HT-29 (cell line): ENCODE measurements at regions not wholly inside any gene's neighbourhood (a gene's known extent, or its start where the extent isn't known, plus 50 kb on each side); places are given as distances from the start of the nearest gene placed in this dataset.
A peak's percentile ranks its signal among the peaks of the same experiment; 100 is the strongest.

Source experiments
- DNase-seq: peaks from one replicate; pipeline ENCODE4 v3.0.0-alpha.2; 2015; ENCODE audit warnings: low spot score

DNA sequence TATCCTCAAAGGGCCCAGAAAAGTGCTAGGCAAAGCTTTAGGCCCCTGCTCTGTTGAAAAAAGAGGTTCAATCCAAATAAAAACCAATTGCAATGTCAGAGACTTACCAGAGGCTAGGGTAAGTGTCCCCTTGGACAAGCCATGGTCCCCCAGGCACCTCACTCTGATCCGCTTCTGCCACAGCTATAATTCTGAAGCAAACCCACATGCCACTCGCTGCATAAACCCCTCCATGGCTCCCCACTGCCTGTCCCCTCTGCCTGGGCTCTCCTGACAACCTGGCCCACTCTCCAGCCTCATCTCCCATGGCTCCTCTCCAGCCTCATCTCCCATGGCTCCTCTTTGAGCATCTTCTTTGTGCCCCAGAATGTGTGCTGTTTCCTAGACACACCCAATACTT is 169.6 kb upstream of the TLE3 start:
- no peak for DNase-seq

DNA sequence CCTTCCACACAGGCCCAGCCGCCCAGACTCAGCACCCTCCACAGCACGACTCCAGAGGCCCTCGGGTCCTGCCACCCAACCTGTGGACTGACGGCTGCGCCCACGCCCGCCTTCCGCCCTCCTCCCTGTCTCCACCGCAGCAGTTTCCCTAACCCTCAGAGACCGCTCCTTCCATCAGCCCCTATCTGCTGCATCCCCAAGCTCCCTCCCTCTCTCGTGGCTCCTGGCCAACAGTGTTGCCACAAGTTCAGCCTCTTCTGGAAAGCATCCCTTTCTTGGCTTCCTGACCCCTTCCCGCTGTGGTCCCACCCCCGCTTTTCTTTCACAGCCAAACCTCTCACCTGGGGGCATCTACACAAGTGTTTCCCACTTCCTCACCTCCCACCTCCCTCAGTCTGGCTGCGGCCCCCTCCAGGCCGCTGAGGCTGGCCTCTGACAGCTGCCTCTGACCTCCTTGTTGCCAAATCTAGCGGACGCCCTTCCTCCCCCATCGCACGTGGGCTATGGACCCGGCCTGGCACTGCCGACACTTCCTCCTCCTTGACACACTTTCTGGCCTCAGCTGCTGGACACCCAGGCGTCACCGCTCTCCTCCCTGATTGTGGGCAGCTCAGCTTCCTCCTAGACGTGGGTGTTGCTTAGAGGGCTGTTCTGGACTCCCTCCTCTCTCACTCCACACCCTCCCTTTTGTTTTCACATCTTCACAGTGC is 168.8 kb upstream of the TLE3 start:
- peak; percentile 85 for DNase-seq

DNA sequence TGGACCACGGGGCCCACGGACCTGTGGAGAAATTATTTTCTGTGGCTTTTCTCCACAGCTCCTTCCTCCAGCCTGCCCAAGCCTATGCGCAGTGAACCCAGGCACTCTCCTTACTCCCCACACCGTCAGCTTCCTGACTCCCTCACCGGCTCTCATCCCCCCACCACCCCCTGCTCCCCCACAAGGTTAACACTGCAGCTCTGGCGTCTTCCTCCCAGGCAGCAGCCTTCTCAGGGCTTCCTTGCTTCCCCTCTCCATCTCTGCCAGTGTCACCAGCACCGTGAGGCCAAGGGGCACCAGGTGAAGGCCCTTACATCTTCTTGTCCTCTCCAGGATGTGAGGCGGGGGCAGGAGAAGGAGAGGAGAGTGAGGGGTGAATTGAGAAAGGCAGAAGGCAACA is 168.3 kb upstream of the TLE3 start:
- DNase-seq, result no peak

DNA sequence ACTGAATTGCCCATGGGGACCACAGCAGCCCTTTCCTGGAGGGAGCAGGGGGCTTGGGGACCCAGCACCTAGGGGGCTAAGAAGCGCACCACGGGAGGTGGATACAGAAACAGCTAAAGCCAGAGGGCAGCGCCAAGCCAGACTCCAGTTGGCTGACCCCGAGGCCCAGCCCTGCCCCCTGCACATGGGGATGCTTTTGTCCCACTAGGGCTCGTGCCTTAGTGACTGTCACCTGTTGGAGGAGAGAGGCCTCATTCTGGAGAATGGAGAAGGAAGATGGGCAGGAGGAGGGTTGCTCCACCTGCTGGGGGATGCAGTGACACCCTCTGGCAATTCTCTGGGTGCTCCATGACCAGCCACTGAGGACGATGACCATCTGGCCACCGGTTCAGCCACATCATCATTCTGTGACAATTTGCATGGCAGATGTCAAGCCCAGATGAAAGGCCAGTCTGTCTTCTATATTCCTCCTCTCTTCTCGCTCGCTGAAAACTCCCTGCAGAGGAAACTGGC is 167.8 kb upstream of the TLE3 start:
- no peak for DNase-seq

DNA sequence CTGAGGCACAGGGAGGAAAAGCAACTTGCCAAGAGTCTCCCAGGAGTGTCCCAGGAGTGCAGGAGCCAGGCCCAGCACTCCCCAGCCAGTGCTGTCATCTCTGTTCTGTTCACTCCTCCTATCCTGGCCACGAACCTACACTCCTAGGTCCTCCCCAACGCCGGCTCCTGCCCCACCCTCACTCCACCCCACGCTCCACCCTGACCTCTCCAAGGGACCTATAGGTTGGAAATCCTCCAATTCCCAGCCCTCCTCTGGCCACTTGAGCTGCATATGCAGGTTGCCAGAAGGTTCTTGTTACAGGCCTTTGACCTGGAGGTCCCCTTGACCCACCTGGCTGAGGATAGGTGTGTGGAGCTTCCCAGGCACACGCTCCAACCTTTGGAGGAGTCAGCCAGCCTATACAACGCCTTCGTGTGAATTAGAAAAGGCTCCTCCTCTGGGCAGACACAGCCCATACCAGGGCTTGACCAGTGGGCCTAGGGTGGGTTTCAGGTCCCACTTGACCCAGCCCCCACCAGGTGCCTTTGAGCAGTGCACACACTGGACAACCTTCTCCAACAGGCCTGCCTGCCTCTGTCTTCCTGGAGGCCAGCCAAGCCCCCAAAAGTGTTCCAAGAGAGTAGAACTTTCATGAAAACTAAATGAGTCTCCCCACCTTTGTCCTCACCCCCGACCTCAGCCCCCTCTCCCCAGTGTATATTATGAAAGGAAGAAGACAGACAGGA is 167.2 kb upstream of the TLE3 start:
- peak; percentile 86 for DNase-seq

DNA sequence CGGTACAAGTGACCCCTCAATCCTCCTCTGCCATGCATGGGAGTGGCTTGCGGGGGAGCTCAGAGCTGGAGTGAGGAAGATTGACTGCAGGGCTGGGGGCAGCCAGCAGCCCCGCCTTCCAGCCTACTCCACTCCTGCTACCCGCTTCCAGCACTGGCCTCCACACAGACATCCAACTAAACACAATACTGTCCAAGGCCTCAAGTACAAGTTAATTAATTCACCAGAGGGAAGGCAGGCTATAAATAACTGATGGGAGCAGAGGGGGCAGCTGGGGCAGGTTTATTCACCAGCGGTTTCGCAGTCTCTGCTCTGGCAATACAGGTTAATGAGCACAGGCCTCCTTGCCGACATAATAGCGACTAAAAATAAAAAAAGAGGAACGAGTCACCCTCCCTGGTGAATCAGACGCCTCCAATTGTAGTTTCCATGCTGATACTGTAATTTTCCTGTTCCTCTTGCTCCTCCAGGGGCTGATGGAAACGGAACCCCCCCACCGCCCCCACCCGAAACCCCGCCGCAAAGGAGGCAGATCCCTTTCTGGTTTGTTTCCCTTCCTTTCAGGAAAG is 166.4 kb upstream of the TLE3 start:
- DNase-seq, result no peak

DNA sequence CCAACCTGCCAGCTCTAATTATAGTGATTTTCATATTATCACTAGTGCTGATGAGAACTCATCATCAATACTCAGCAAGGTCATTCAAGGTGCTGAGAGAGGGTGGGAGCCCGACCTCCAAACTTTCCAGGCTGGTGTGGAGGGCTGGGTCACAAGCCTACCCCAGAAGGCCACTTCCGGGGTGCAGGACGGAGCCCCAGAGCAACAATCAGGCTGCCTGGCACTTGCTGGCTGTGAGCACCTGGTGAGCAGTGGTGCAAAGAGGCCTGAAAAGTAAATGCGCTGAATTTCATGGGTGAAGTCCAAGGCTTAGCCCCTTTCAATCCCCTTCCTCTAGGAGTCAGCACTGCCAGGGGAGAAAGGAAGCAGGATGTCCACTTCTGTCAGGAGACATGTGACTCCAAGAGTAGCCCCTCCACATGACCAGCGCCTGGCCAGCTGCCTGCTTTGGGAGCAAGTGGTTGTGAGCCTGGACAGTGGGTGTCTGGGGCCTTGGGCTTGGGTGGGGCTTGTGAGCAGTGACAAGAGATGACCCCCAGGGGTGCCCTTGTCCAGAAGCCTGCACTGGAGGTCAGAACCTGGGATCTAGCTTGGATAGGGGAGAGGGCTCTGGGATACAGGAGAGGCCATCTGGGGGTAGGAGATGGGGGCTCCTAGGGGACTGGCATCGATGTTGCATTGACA is 165.0 kb upstream of the TLE3 start:
- DNase-seq, result no peak

DNA sequence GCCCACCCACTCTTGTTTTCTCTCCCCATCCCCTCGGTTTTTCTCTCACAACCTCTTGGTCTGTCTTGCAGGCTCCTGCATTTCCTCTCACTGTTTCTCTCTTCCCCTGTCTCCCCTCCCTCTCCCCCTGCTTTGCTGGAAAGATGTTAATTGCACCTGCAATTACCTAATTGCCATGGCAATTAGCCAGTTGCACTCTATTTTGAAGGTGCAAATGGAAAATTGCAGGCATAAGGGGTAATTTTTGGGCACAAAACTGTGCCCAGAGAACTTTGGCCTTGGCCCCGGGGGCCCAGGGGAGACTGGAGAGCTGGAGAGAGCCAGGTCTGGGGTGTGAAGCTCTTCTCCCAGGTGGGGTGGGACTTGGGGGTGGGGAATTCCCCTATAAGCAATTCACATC is 164.5 kb upstream of the TLE3 start:
- no peak for DNase-seq

DNA sequence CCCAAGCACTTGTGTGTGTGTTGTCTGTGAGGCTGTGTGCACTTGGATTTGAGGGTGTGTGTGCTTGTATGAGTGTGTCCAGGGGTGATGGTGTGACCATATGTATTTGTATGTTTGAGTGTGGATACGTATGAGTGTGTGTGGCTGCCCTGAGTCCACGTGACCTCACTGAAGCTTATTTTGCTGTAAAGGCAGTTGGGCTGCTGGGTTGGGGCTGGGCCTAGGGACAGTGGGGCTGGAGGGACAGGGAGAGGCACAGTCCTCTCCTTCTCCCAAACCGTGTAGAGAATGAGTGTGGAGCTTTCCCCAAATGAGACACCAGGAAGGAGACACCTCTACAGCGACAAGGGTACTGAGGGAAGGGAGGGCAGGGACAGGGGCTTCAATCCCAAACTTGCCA is 163.4 kb upstream of the TLE3 start:
- no peak for DNase-seq

DNA sequence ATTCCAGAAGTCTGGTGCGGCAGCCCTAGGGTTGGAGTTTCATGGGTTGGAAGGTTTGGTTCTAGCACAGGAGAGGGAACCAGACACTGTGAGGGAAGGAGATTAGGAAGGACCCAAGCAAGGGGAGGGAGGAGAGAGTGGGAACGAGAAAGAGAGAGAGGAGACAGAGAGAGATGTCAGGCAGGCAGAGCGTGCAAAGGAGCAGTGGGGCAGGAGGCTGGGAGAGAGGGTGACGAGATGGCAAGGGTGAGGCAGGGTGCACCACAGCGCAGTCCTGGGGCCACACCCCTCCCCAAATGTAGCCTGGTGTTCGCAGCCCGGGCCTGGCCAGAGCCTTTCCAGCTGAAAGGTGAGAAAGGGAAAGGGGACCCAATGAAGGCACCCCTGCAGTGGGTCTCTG is 162.9 kb upstream of the TLE3 start:
- no peak for DNase-seq

DNA sequence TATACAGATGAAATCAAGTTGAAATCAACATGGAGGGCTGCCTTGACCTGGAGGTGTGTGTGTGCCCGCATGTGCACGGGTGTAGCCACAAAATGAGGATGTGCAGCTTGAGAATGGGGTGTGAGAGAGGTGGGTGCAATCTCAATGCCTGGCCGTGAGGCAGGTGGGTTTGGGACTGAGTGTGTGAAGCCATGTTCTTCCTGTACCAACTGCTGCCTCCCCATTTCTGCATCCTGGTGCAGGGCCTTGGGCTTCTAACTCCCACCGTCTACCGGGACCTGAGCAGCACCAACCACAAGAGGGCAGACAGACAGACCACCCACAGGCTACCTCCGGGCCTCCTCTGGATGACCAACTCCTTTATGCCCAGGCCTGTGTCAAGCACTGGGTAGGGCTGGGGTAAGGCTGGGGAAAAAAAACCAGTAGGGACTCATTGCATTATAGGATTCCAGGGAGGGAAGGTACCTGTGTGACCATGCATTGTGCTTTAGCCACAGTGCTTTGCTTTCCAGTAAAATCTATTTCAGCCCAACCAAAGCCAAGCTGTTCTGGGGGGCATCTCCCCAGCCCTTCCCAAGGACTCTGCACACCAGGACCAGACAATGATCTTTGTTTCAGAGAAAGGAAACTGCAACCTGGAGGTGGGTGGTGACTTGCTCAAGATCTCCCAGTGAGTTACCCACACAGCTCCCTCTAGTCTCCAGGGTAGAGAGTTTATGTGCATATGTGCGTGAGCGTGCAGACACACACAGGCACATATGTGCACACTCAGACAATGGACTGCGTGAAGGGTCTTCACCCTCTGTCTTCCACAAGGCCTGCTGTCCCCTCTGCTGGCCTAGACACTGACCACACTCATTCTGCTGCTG is 162.2 kb upstream of the TLE3 start:
- no peak for DNase-seq

DNA sequence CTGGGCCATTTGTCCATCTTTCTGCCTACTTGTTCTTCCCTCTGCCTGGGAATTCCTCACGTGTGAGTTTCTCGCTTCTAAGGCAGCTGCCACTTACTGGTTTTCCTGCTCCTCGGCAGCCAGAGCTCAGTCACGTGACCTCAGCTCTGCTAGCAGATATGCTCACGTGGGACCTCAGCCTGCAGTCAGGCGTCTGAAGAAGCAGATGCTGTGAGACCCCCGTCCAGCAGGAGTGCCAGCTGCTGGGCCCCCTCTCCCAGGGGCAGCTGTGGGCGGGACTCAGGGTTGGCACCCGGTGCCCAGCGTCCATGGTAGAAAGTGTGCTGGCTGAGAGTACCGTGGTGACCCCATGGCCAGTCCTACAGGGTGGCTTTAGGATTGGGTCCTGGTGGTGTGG is 161.3 kb upstream of the TLE3 start:
- no peak for DNase-seq

DNA sequence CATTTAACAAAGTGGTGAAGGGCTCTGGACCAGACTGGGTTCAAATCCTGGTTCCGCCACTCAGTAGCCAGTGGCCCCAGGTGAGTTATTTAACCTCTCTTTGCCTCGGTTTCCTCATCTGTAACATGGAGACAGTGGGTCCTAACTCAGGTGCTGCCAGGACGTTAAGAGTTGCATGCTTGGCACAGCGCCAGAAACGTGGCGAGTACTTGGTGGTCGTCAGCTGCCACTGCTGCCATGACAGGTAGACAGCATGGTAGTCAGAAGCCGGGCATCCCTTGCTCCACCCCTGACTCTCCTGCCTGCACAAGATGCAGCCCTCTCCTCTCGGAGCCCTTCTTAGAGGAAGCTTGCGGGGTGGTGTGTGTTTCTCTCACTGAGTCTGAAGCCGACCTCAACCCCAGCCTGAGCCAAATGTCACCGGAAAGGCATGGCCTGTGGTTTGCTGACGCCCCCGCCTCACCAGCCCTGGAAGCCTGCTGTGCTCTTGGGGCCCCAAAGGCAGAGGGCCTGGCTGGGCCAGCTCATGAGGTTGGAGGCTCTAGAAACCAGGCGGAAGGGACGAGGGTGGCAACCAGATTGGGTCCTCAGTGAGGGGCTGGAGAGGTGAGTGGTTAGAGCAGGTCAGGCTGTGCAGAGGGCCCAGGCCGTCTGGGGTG is 160.8 kb upstream of the TLE3 start:
- no peak for DNase-seq

DNA sequence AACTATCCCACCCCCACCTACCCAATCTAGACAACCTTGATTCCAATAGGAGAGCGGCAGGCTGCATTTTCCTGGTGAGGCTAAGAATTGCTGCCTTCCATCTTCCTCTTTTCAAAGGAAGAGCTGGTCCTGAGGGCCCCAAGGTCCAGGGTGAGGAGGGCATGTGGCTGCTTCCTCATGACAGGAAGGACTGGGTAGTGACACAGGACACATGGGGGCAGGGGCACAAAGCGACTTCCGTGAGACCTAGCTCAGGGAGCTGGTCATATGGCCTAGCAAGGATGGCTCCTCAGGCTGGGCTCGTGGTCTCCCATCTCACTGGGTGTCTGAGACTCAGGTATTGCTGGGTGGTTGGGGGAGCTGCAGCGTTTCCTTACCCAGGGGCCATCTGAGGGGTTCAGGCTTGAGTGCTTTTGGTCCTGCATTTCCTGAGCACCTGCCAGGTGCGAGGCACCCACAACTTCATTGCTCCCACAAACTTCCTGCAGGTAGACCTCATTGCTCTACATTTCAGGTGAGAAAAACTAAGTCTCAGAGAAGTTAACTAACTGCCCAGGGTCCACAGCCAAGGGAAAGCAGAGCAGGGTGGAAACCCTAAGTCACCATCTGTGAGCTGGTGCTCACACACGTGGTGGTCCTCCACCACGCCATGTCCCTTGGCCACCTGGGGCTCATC is 160.0 kb upstream of the TLE3 start:
- DNase-seq, result no peak

DNA sequence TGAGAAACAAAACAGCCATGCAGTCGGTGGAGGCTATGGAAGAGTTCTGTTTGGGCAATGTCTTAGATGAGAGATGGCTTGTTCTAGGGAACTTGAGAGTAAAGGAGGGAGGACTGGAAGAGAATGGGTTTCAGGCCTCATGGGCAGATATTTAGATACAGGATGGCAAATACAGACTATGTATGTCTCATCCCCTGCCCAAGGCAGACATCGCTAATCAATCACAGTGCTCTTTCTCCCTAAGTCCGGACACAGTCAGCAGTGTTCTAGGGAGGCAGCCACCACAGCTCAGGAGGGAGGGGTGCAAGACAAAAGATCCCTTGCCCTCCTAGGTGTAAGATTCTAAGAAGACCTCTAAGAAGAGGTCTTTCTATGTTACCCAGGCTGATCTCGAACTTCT is 159.3 kb upstream of the TLE3 start:
- no peak for DNase-seq

DNA sequence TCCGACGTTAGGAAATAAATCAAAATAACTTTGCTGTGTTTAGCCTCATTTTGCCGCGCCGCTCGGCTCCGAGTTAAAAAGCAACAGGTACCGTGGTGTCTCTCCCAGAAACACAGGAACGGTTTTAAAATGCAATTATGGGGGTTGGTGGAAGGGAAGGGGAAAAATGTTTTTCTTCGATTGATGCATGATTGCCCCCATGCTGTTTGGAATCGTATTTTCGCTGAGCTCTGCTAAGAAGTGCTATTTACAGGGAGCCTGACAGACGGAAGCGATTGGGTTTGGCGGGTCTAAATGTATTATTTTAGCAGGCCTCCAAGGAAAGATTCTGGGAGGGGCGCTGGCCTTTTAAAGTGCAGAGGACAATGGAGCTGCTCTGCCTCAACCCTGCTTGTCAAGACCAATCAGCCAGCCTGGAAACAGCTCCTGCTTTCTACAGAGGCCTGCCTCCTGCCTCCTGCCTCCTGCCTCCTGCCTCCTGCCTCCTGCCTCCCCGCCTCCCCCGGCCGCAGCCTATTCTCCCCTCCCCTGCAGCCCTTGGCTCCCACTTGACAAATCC is 156.7 kb upstream of the TLE3 start:
- no peak for DNase-seq

DNA sequence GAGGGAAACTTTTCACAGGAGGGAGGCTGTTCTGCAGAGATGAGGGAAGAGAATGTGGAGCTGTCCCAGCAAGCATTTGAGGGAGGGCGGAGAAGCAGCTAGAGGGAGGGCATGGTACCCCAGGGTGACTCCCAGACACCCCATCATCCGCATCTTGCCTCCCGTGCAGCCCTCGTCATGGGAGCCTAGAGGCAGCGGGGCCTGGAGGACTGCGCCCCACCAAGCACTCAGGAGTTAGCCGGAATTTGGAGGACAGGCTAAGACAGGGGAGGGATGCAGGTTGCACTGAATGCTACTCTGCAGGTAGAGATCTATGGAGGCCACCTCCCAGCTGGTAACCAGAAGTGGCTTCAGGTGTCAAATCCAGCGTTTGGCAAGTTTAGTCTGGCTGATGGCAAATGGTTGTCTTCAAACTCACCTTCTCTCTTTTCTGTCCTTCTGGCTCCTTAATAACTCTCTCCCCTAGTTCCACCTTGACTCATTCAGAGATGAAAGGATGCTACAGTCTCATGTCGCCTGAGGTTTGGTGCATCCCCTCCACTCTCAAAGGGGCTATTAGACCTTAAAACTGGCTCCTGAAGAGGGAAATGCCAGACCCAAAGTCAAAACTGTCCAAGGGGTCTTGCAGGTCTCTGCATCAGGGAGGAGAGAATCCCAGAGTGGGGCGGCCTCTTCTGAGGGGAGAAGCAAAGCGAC is 155.9 kb upstream of the TLE3 start:
- no peak for DNase-seq

DNA sequence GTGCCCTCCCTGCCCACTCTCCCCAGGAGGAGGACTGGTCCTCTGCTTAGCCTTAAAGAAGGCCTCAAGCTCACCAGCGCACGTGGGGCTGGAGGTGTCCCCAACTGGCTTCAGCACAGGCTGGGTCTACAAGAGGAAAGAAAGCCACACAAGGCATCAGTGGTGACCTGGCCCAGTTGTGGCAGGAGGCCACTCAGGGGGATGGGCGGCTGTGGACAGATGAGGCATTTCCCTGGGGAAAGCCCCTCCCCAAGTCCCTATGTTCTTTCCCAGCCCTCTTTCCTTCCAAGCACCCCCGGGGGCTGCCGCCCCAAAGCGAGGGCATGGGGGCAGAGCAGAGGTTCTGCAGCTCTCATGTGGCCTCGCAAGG is 155.2 kb upstream of the TLE3 start:
- DNase-seq, result no peak
